Activated T-helper 1 cell treated with Interleukin-2 at 50 U/mL for 16 hours (primary cell): ENCODE measurements at regions not wholly inside any gene's neighbourhood (a gene's known extent, or its start where the extent isn't known, plus 50 kb on each side); places are given as distances from the start of the nearest gene placed in this dataset.
"Not testable (repeated sequence)": the region's sequence is repeated elsewhere in the genome, so short reads cannot be mapped to it uniquely, and the experiment has no call there.

Source experiments
- DNase-seq: peaks from one replicate; pipeline ENCODE4 v3.0.0-alpha.2; 2020; ENCODE audit warnings: low read depth

- no peak for DNase-seq
Measured at GRCh38 chr1:47594627-47595026, 156.8 kb downstream of the FOXD2 start.

DNA sequence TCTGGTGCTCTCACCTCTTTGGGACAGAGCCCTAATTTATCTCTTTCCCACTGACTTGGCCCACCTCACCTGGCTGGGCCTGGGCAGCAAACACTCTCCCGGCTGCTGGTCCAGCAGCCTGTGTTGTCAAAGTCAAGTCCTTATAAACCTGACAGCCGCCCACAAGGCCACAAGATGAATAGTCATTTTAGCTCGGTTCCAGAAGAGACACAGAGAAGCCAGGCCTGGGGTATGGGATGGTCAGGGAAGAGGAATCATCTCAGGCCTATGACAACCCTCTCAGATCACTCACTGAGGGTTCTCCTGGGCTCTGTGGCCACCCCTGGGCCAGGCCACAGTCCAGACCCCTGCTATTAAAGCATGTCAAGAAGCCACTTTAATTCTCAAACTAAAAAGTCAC is 158.5 kb downstream of the FOXD2 start:
- DNase-seq = no peak

GRCh38 chr1:47598357-47598756 is 160.5 kb downstream of the FOXD2 start:
- DNase-seq = no peak

DNA sequence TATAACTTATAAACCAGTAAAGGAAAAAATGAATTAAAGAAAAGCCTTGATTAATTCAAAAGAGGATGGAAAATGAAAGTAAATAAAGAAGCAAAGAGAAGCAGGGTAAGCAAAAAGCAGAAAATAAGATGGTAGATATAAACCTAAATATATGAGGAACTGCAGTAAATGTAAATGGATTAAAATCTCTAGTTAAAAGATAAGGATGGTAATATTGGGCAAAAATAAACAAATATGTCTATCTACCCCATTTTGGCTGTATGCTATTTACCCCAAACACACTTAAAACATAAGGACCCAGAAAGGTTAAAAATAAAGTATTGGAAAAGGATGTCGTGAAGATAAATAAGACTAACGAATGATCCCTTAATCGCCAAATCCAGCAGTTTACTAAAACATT is 161.9 kb downstream of the FOXD2 start:
- DNase-seq = no peak

GRCh38 chr1:47602491-47602890 is 164.6 kb downstream of the FOXD2 start:
- DNase-seq = not testable (repeated sequence)

GRCh38 chr1:47604869-47605268 is 167.0 kb downstream of the FOXD2 start:
- not testable (repeated sequence) for DNase-seq

DNA sequence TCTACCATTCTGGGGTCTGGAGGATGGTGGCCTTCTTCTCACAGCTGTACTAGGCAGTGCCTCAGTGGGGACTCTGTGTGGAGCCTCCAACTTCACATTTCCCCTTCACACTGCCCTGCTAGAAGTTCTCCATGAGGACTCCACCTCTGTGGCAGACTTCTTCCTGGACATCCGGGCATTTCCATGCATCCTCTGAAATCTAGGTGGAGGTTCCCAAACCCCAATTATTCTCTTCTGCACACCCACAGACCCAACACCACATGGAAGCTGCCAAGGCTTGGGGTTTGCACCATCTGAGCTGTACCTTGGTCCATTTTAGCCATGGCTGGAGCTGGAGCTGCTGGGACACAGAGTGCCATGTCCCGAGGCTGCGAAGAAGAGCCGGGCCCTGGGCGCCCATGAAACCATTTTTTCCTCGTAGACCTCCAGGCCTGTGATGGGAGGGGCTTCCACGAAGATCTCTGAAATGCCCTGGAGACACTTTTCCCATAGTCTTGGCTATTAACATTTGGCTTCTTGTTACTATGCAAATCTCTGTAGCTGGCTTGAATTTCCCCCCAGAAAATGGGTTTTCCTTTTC is 170.5 kb downstream of the FOXD2 start:
- no peak for DNase-seq

GRCh38 chr1:47611992-47612391 is 174.1 kb downstream of the FOXD2 start:
- no peak for DNase-seq

DNA sequence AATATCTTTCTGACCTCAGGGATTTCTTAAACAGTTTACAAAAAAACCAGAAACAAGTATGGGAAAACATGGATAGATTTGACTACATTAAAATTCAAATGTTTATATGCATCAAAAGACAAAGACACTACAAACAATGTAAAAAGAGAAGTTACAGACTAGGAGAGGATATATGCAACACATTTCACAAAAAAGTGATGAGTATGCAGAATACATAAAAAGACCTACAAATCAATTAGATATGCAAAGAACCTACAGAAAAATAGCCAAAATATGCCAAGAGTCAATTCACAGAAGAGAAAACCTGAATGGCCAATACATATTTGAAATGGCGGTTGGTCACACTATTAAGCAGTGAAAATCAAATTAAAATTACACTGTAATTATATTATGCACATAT is 175.0 kb downstream of the FOXD2 start:
- DNase-seq = no peak

GRCh38 chr1:47616036-47616435 is 178.2 kb downstream of the FOXD2 start:
- DNase-seq = no peak

DNA sequence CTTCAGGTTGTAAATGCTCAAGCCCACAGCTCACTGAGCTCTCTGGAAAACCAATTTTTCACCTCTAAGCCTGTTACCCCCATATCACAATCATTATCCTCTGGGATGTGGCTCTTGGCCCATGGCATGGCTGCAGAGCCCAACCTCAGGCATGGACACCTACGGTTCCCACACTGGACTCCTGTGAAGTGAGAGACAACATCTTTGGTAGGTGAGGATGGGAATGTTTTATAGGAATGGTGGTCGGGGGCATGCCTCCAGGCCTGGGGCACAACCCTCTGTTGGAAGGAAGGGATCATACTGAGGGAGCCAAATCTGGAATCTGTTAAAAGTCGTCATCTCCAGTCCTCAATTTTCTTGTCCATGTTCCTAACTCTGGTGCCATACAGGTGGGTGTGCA is 179.1 kb downstream of the FOXD2 start:
- no peak for DNase-seq

DNA sequence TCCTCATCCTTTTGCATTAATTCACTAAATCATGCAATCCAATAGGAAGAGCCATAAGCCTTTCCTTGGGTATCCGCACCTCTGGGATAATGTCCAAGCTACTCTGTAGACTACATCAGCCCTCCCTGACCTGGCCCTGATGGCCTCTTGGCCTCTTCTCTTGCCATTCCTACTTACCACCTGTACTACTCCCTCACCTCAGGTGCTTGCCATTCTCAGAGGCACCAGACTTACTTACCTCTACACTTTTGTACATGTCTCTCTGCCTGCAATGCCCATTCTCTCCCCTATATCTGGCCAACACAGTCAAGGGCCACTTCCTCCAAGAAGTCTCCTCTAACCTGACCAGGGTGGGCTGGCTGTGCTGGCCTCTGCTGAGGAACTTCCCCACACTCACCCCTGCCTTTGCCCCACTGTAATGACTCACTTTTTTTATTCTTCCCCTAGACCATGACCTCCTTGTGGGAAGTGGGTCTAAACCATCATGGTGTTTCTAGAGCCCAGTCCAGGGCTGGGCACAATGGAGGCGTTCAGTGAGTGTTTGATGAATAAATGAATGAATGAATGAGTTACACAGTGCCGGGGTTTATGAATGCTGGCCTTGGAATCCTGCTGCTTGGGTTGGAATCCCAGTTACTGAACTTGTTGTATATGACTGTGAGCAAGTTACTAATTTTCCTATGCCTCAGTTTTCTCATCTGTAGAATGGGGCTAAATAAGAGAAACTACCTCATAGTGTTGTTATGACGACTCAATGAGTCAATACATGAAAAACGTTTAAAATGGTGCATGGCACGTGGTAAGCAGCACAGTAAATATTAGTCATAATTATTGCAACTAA is 179.8 kb downstream of the FOXD2 start:
- DNase-seq = no peak

DNA sequence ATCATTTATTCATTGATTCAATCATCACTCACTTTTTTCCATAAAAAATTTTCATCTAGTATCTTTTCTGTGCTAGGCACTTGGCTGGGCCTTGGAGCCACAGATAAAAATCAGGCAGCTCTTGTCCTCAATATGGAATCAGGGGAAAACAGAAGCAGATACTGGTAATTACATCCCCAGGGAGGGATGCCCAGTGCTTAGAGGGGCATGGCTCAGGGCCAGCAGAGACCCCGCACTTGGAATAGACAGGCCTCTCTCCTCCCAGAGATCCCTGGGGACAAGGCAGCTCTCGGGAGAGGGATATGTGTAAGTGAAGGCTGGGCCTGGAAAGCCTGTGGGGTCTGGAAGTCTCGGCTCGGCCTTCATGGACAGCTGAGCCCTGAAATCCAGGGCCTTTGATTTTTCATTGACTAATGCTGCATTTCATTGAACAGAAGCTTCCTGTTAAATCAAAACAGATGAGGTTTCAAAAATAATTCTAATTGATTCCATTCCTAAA is 180.4 kb downstream of the FOXD2 start:
- DNase-seq = no peak

GRCh38 chr1:47618830-47619229 is 181.0 kb downstream of the FOXD2 start:
- no peak for DNase-seq

GRCh38 chr1:47621483-47621882 is 183.6 kb downstream of the FOXD2 start:
- DNase-seq = no peak

GRCh38 chr1:47621977-47622376 is 184.1 kb downstream of the FOXD2 start:
- no peak for DNase-seq

DNA sequence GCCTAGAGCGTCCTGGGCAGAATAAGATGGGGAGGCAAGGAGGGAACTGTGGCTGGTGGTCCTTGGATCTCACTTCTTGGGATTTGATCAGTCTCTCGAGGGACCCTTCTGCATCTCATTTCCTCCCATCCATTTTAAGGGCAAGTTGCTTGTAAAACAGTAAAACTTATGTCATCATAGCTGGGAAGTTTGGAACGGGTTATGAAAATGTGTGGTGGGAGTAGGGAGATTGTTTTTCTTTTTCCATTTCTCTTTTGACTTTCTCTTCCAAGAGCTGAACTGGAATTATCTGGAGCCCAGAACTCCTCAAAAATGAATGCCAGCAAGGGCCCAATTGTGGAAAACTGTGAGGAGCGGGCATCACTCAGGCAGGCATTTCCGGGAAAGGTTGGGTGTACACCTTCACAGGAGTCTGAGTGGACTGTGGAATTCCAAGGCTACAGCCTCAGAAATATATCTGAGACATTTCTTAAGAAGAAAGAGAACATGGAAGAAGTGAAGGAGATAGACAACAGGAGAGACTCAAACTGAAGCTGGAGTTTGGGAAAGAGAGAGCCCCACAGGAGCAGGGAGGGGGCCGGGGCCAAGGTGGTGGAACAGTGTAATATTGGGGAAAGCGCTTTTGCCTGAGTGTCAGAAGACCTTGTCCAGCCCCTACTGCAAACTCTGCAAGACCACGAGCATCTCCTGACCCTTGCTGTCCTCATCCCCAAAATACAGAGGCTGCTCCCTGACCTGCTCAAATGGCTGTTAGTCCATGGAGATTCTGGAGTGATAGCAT is 185.1 kb downstream of the FOXD2 start:
- DNase-seq = no peak

DNA sequence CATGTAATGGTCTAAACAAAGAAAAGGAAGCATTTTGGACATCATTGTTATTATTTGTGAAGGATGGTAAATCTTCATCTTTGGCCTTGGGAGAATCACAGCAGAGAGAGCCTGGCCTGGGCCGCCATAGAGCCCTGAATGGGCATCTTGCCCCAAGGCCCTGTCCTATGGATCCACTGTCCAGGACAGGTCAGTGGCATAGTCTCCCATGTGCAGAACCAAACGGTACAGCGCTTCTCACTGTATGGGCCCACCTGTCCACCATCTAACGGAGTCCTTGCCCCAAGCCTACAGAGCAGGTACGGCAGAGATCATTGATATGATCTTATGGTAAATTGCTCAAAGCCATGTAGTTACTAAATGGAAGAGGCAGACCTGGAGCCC is 185.7 kb downstream of the FOXD2 start:
- DNase-seq = no peak

GRCh38 chr1:47624531-47624930 is 186.7 kb downstream of the FOXD2 start:
- DNase-seq = no peak

DNA sequence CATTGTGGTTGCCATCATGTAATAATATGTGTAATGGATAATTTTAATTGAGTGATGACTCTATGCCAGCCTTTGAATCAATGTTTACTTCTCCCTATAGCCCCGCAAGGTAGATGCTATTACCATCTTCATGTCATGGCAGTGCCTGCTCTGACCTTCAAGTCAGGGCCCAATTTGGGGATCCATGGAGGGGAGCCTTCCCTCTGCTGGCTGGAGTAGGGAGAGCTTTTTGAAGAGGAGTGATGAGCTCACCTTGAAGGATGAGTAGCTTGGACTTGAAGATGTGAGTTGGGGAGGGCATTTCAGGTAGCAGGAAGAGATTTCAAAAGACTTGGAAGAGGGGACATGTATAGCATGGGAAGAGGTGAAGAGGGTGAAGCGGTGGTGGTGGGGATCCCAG is 189.2 kb downstream of the FOXD2 start:
- DNase-seq = no peak

DNA sequence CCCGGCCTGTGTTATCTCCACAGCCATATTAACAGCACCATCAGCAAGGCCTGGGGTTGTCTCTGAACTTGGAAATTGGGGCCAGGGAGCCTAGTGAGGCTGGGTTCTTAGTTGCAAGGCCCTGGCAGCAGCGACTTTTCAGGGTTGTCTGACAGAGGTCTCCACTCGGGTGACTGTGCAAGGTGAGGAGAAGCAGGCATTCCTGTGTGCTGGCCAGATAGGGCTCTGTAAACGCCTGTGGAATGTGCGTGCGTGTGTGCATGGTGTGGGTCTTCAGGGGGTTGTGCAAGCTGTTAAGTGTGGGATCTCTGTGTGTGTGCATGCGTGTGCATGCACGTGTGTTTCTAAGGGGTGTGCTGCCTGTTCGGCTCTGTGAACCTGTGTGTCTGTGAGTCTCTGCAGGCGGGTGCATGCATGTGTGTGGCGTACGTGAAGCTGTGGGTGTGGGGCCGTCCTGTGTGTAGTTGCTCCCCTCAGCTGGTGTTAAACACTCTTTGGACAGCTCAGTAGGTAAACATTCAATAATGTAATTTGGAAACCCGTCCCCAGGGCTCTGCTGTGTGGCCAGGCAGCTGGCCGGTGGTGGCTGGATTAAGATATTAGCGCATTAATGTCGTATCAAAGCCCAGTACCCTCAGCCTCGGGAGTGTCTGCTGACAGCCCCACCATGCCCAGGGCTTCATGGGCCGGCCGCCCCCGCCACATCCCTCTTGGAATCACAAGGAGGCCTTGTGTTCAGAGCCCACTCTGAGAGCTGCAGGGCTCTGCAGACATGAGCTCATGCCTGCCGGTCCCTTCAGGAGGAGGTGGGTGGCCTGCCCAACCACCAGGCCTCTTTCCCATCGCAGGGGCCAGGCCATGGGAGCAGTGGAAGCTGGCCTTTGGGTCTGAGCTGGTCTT is 189.9 kb downstream of the FOXD2 start:
- no peak for DNase-seq

- no peak for DNase-seq
Measured at GRCh38 chr1:47629201-47629600, 191.4 kb downstream of the FOXD2 start.
